Endothelial cell (in vitro differentiated cells): ENCODE measurements at regions not wholly inside any gene's neighbourhood (a gene's known extent, or its start where the extent isn't known, plus 50 kb on each side); places are given as distances from the start of the nearest gene placed in this dataset.

Source experiments
- DNase-seq: peaks from one replicate; pipeline ENCODE4 v3.0.0; 2021; ENCODE audit warnings: low spot score
- H3K27ac Mint-ChIP-seq: one replicate; pipeline ENCODE4 v1.8.0; 2021; ENCODE audit warnings: mixed read lengths, inconsistent platforms; ENCODE audit not compliant: unreplicated experiment
- H3K27me3 Mint-ChIP-seq: one replicate; pipeline ENCODE4 v1.8.0; 2021; ENCODE audit warnings: mild to moderate bottlenecking, moderate library complexity, mixed read lengths, inconsistent platforms; ENCODE audit not compliant: unreplicated experiment
- H3K36me3 Mint-ChIP-seq: one replicate; pipeline ENCODE4 v1.8.0; 2021; ENCODE audit warnings: mild to moderate bottlenecking, low read depth, mixed read lengths, inconsistent platforms; ENCODE audit not compliant: unreplicated experiment
- H3K4me1 Mint-ChIP-seq: one replicate; pipeline ENCODE4 v1.8.0; 2021; ENCODE audit warnings: mild to moderate bottlenecking, mixed read lengths, inconsistent platforms; ENCODE audit not compliant: unreplicated experiment
- H3K4me3 Mint-ChIP-seq: one replicate; pipeline ENCODE4 v1.8.0; 2021; ENCODE audit warnings: mild to moderate bottlenecking, mixed read lengths, inconsistent platforms; ENCODE audit not compliant: unreplicated experiment
- H3K9me3 Mint-ChIP-seq: one replicate; pipeline ENCODE4 v1.8.0; 2021; ENCODE audit warnings: mixed read lengths, inconsistent platforms; ENCODE audit not compliant: unreplicated experiment
- CTCF ChIP-seq: fragments of 200-600 bp; sonication (generic); IDR thresholded peaks from one replicate; pipeline ENCODE4 v1.5.0; 2021; ENCODE audit warnings: antibody characterized with exemption; ENCODE audit not compliant: unreplicated experiment

- Mint-ChIP-seq H3K27ac (no peak overlapping the region), H3K4me1 (no peaks in the 10 kb centered on the region), H3K36me3 (no peaks in the 10 kb centered on the region), H3K4me3 (no peak overlapping the region), H3K9me3 (no peaks in the 10 kb centered on the region), H3K27me3 (no peaks in the 10 kb centered on the region)
- no peak for TF ChIP-seq CTCF
- no peak for DNase-seq
These were observed 407.9 kb upstream of the PKN2 start for GRCh38 chr1:88276163-88276562.

GRCh38 chr1:88284066-88284465 is 400.0 kb upstream of the PKN2 start:
- H3K27me3 Mint-ChIP-seq: no peaks in the 10 kb centered on the region
- DNase-seq: no peak
- no peaks in the 10 kb centered on the region for H3K9me3 Mint-ChIP-seq
- TF ChIP-seq CTCF: no peak
- H3K27ac Mint-ChIP-seq: no peak overlapping the region
- H3K4me1 Mint-ChIP-seq: peaks cover 2% of the 10 kb centered on the region
- no peaks in the 10 kb centered on the region for H3K36me3 Mint-ChIP-seq
- H3K4me3 Mint-ChIP-seq: no peak overlapping the region

- Mint-ChIP-seq H3K9me3 (no peaks in the 10 kb centered on the region), H3K27me3 (no peaks in the 10 kb centered on the region), H3K36me3 (no peaks in the 10 kb centered on the region), H3K4me1 (peaks cover 2% of the 10 kb centered on the region), H3K27ac (no peak overlapping the region), H3K4me3 (no peak overlapping the region)
- no peak for DNase-seq
- TF ChIP-seq CTCF: no peak
These were observed 399.3 kb upstream of the PKN2 start for GRCh38 chr1:88284666-88285366.

- H3K27ac Mint-ChIP-seq: no peak overlapping the region
- H3K4me1 Mint-ChIP-seq: peaks cover 2% of the 10 kb centered on the region
- H3K4me3 Mint-ChIP-seq: no peak overlapping the region
- no peaks in the 10 kb centered on the region for H3K9me3 Mint-ChIP-seq
- no peak for DNase-seq
- TF ChIP-seq CTCF: no peak
- H3K27me3 Mint-ChIP-seq: no peaks in the 10 kb centered on the region
- no peaks in the 10 kb centered on the region for H3K36me3 Mint-ChIP-seq
These were observed 397.4 kb upstream of the PKN2 start for GRCh38 chr1:88286716-88287115.

GRCh38 chr1:88288571-88288970 is 395.5 kb upstream of the PKN2 start:
- no peaks in the 10 kb centered on the region for H3K9me3 Mint-ChIP-seq
- no peak overlapping the region for H3K4me3 Mint-ChIP-seq
- H3K36me3 Mint-ChIP-seq: no peaks in the 10 kb centered on the region
- no peaks in the 10 kb centered on the region for H3K27me3 Mint-ChIP-seq
- no peak for DNase-seq
- H3K27ac Mint-ChIP-seq: no peak overlapping the region
- H3K4me1 Mint-ChIP-seq: peaks cover 2% of the 10 kb centered on the region
- no peak for TF ChIP-seq CTCF
